Right atrium auricular region (tissue), 2 donors: ENCODE measurements at regions not wholly inside any gene's neighbourhood (a gene's known extent, or its start where the extent isn't known, plus 50 kb on each side); places are given as distances from the start of the nearest gene placed in this dataset.
A peak's percentile ranks its signal among the peaks of the same experiment; 100 is the strongest.

Experiments
- DNase-seq: peaks from one replicate; pipeline ENCODE4 v3.0.0-alpha.2; 2019; ENCODE audit warnings: low spot score
- H3K27ac ChIP-seq, 2 donors: fragments of 200-600 bp; sonication (generic); 1 replicate in 1 of 2; 2 replicates in 1 of 2; pipeline ENCODE4 v1.5.1; 2016 to 2019
- H3K27me3 ChIP-seq, 2 donors: fragments of 200-600 bp; sonication (generic); one replicate each; pipeline versions ENCODE4 v1.5.1 to v1.6.0; 2017 to 2019
- H3K36me3 ChIP-seq: fragments of 200-600 bp; sonication (generic); one replicate; pipeline ENCODE4 v1.5.1; 2016
- H3K4me1 ChIP-seq, 2 donors: fragments of 200-600 bp; sonication (generic); one replicate each; pipeline versions ENCODE4 v1.5.1 to v1.6.0; 2017 to 2019
- H3K4me3 ChIP-seq, 2 donors: fragments of 200-600 bp; sonication (generic); 1 replicate in 1 of 2; 2 replicates in 1 of 2; pipeline ENCODE4 v1.5.1; 2017 to 2019; ENCODE audit warnings: mild to moderate bottlenecking in 1 of 2, moderate library complexity in 1 of 2
- H3K9me3 ChIP-seq, 2 donors: fragments of 200-600 bp; sonication (generic); one replicate each; pipeline ENCODE4 v1.5.1; 2019
- TF ChIP-seq, protein P1 (sequence below), 2 donors: fragments of 200-600 bp; sonication (generic); IDR thresholded peaks; one replicate each; pipeline ENCODE4 v1.5.1; 2019; ENCODE audit warnings: antibody characterized with exemption in 2 of 2

DNA sequence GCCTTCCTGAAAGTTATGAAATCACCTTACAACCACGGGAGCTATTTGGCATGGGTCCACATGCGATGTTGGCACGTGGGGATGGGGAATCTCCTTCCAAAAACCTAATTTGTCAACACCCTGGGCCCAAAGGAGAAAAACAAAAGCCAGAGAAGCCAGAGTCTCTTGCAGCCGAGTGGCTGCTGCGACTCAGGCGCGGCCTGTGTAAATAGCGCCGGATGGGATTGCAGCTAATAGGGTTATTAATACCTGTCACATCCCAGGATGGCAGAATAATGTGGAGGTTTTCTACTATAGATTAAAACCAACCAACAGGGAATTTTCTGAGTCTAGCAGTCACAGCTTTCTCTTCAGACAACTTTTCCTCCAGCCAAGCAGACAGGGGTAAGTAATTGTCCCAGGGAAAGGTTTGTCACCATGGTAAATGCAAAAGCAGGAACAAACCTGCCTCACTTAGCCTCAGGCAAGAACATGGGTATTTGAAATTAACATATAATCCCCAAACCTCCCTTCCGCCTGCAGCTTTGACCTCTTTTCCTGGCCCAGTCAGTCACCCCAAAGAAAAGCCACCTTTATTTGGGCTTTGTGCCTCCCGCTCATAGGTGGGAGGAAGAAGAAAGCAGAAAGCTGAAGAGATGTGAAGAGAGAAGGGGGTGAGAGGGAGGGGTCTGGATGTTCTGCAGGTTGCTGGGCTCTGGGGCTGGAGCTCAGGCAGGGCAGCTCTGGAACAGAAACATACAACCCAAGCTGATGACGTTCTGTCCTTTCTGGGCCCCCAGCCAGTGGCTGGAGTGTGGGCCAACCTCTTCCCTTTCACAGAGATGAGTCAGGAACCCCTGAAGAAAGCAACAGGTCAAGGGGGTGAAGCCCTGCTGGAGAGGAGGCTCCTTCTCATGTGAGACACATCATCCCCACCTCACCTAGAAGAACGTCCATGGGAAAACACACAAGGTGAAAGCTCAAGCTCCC is 376.5 kb downstream of the NXPE2 start:
- H3K9me3 ChIP-seq = peaks cover 0 to 9% of the 10 kb centered on the region in 2 donors
- peak; percentile 56 for DNase-seq
- no peaks in the 10 kb centered on the region for H3K27me3 ChIP-seq
- no peak overlapping the region for H3K27ac ChIP-seq
- H3K36me3 ChIP-seq = no peaks in the 10 kb centered on the region
- H3K4me1 ChIP-seq = no peaks in the 10 kb centered on the region
- TF ChIP-seq, protein P1, sequence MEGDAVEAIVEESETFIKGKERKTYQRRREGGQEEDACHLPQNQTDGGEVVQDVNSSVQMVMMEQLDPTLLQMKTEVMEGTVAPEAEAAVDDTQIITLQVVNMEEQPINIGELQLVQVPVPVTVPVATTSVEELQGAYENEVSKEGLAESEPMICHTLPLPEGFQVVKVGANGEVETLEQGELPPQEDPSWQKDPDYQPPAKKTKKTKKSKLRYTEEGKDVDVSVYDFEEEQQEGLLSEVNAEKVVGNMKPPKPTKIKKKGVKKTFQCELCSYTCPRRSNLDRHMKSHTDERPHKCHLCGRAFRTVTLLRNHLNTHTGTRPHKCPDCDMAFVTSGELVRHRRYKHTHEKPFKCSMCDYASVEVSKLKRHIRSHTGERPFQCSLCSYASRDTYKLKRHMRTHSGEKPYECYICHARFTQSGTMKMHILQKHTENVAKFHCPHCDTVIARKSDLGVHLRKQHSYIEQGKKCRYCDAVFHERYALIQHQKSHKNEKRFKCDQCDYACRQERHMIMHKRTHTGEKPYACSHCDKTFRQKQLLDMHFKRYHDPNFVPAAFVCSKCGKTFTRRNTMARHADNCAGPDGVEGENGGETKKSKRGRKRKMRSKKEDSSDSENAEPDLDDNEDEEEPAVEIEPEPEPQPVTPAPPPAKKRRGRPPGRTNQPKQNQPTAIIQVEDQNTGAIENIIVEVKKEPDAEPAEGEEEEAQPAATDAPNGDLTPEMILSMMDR (IDR thresholded peaks at IDR 0.05) = no peak
- no peak overlapping the region for H3K4me3 ChIP-seq

DNA sequence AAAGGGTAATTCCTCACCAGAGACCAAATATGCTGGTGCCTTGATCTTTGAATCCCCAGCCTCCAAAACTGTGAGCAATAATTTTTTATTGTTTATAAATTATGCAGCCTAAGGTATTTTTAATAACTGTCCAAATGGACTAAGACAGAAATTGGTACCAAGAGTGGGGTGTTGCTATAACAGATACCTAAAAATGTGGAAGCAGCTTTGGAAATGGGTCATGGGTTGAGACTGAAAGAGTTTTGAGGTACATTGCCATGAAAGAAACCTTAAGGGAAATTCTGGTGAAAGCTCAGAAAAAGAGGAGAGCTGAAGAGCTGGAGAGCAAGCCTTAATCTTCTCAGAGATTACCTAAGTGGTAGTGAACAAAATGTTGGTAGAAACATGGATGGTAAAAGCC is 378.2 kb downstream of the NXPE2 start:
- Histone ChIP-seq H3K27ac (no peak overlapping the region), H3K4me1 (no peaks in the 10 kb centered on the region), H3K36me3 (no peaks in the 10 kb centered on the region), H3K4me3 (no peak overlapping the region), H3K9me3 (peaks cover 0 to 9% of the 10 kb centered on the region in 2 donors), H3K27me3 (no peaks in the 10 kb centered on the region)
- DNase-seq = no peak
- TF ChIP-seq, protein P1 (IDR thresholded peaks at IDR 0.05) = no peak

DNA sequence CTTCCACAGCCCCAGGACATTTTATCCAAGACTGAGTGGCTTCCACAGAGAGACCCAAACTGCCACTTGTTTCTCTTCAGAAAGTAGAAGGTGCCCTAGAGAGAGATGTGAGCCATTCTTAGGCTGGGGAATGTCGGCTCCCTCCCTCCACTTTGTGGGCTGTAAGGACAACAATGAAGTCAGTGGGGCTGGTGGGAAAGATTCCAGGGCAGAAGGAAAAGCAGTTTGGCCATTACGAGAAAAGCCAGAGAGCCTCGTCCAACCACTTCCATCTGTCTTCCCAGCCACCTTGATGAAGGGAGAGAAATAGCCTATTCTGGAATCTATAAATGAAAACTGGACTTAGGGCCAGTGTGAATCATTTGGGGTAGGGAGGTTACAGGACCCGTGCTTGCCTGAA is 382.5 kb downstream of the NXPE2 start:
- Histone ChIP-seq H3K4me1 (no peaks in the 10 kb centered on the region), H3K27me3 (no peaks in the 10 kb centered on the region), H3K4me3 (no peak overlapping the region), H3K36me3 (no peaks in the 10 kb centered on the region), H3K9me3 (peaks cover 0 to 15% of the 10 kb centered on the region in 2 donors), H3K27ac (no peak overlapping the region)
- DNase-seq = no peak
- TF ChIP-seq, protein P1 (IDR thresholded peaks at IDR 0.05) = no peak

DNA sequence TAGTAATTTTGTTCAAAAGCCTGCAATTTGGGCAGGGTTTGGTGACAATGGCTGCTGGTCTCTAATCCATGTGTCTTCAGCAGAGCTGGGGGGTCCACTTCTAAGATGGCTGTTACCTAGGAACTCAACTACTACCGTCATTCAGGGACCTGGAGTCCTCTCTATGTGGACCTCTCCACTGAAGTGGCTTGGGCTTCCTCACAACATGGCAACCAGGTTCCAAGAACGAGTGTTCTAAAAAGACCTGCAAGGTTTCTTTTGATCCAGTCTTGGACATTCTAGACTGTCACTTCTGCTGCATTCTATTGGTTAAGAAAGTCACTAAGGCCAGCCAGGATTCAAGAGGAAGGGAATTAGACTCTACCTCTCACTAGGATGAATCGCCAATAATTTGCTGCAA is 387.0 kb downstream of the NXPE2 start:
- Histone ChIP-seq H3K4me1 (no peaks in the 10 kb centered on the region), H3K9me3 (peaks cover 0 to 6% of the 10 kb centered on the region in 2 donors), H3K4me3 (no peak overlapping the region), H3K36me3 (no peaks in the 10 kb centered on the region), H3K27me3 (no peaks in the 10 kb centered on the region), H3K27ac (no peak overlapping the region)
- no peak for DNase-seq
- TF ChIP-seq, protein P1 (IDR thresholded peaks at IDR 0.05) = no peak

DNA sequence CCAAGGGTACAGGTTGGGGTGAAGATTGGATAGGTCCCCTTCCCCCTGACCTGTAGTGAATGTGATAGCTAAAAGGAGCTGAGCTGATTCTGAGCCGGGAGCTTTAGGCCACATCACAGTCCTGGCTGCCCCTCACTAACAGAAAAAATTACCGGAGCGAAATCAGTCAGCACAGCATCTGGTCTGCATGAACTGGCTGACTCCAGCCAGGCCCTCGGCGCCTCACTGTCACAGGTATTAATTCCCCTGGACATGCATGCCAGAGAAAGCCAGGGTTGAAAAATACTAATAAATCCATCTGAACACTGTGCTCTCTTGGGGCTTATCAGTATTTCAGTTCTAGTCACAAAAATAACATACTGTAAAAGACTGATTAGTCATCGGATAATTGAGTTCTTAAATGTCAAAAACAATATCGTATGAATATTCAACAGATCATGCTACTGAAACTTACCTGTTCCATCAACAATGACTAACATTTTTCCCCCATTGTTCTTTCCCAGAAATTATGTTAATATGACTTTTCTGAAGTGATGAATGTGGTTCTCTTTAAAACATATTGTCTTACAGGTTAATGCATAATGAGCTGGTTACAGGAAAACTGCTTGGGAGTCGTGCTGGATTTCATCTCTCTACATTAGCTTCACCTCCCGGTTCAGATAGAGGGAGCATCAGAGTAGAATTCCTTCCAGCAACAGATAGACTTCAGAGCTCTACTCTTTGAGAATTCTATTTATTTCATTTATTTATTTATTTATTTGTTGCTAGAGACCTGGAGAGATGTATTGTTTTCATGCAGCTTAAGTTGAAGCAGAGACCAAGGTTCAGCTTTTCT is 387.7 kb downstream of the NXPE2 start:
- no peak overlapping the region for H3K27ac ChIP-seq
- no peaks in the 10 kb centered on the region for H3K27me3 ChIP-seq
- TF ChIP-seq, protein P1 (IDR thresholded peaks at IDR 0.05) = no peak
- H3K36me3 ChIP-seq = no peaks in the 10 kb centered on the region
- no peak for DNase-seq
- H3K4me1 ChIP-seq = no peaks in the 10 kb centered on the region
- no peak overlapping the region for H3K4me3 ChIP-seq
- peaks cover 0 to 6% of the 10 kb centered on the region in 2 donors for H3K9me3 ChIP-seq
